HG03460 (cell line): ENCODE measurements at regions not wholly inside any gene's neighbourhood (a gene's known extent, or its start where the extent isn't known, plus 50 kb on each side); places are given as distances from the start of the nearest gene placed in this dataset.

Experiments used
- ATAC-seq: cut with Tn5 transposase; IDR thresholded peaks from one replicate; pipeline ENCODE4 v1.9.1; 2021; ENCODE audit not compliant: unreplicated experiment

DNA sequence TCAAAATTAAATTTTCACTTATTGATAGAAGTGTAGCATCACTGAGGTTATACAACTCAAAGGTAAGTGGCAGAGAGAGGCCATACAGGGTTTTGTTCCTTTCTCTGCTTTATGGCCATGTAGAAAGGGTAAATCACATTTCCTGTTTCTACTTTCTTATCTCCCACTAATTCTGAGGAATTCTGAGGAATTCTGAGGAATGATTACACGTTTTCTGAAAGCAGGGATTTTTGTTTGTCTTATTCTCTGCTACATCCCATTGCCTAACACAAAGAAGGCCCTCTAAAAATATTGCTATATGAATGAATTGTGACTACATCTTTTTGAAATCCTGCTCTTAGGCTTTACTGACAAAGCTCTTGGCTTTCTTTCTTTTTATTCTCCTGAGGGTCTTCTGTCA, 516.9 kb upstream of the ZNF608 start:
- no peak for ATAC-seq

DNA sequence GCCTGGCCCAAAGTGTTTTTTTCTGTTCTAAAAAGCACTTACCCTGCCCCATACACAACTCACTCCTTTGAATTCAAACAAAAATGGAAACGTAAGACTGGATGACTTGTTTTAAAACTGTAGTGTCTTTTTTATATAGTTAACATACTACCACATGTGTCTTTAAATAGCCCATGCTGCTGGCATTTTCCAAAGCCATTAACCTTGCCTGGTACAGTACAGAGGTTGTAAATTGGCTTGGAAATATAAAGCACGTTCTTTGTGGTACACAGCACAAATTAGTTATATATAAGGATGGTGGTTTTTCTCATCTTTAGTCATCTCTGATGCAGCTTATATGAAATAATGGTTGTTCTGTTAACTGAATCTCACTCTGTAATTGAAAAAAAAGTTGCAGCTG, 519.7 kb upstream of the ZNF608 start:
- no peak for ATAC-seq

DNA sequence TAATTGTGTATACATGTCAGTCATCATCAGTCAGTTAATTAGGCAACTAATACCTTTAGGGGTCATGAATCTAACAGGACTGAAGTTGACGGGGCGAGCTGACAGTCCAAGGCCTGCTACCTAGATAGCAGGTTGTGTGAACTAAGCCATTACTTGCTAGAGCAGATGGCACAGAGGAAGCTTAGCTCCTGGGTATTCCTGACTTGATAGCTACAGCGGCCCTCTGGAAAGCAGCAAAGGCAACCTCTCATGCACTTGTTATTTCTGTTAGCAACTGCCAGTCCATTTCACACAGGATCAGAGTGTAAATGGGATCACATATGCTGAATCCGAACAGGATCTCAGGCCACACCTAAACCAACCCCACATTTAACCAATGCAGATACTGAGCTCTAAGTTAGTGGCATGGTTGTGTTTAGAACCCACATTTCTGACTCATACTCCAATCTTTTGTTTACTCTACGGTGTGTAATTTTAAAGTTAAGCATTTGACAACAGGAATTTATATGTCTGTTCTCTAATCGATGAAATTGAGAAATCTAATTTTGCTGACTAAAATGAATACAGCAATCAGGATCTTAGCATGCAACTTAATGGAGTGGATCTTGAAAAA, 521.3 kb upstream of the ZNF608 start:
- no peak for ATAC-seq

DNA sequence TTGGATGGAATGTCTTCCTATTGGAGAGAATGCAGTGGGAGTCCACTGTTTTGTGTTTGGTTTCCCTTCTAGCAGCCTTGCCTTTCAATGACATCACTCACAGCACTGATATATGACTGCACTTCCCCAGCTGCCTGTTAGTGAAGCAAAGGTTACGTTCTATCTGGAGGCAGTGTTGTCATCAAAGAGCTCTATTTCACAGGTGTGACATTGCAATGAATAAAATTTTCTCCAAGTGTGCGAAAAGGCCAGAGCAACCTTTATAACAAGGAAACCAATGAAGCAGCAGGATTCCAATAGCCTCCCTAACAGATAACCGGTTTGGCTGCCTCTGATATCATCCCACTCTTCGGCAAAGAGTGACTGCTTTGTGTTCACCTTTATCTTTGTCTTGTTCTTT, 523.5 kb upstream of the ZNF608 start:
- ATAC-seq = no peak

DNA sequence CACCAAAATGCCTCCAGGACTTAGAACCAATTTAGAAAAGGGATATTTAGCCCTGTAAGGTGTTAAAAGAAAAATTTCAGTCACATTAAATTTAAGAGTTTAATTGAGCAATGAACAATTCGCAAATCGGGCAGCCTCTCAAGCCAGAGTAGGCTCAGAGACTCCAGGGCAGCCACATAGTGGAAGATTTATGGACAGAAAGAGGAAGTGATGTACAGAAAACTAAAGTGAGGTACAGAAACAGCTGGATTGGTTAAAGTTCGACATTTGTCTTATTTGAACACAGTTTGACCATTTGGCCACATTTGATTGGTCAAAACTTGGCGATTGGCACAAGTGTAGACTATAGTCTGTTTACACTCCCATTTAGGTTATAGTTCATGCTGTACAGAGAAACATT, 525.9 kb upstream of the ZNF608 start:
- ATAC-seq = no peak

DNA sequence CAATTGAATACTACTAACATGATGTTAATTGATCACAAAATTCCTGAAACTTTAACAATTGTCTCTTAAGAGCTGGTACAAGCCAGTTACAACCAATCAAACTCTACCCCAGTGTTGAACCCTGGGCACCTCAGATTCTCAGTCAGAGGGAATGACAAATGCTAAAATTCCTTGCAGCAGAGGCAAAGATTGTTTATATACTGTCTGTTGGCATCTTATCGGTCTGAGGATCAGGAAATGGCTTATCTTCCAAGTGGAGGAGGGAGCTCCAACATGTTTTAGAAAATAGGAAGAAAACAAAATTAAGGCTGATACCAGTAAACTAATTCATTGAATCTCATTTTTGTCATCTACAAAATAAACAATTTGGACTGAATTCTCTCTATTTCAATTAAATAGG, 527.8 kb upstream of the ZNF608 start:
- no peak for ATAC-seq

DNA sequence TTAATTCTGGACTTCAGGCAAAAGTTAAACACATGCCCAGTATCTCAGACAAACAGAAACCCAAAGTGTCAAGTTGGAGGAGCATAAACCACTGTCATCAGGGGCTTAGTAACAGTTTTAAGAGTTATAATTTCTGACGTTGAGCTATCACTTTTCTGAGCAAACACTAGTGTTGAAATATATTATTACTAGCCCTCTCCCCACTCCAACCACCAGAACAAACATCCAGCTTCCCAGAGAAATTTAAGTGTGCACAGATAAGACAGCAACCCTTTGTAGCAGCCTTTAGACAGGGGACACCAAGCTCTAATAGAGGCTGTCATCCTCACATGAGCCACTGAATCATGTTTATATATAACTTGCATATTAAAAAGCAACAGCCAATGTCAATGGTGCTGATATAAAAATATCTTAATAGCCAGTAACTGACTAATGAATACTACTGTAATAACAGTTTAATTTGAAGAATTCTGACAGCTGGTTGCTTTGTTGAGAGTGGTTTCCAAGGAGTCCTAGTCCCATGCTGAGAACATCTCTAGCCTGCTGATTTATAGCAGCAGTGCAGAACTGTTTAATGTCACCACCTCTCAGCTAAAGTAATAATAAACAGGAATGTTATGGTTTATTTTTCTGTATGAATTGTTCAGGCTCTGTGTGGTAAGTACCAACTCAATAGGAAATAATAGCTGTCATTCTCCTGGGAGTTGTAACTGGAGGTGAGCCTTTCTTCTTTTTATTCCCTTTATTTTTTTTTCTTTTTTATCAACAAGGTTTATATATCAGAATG, 528.7 kb upstream of the ZNF608 start:
- ATAC-seq = no peak

DNA sequence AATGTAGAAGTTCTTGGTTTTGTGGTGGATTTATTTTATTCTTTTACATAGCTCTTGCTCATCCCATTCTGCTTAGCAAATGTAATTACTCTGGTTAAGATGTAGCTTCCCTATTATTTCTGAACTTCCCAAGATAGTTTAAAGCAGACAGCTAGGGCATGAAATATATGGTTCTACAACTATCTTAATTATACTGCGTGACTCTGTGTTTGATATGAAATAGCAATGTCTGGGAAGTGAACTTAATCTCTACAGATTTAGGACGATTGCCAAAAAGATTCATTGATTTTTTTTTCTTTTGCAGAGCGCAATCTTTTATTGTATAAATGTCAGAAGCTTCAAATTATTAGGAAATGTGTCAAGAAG, 529.3 kb upstream of the ZNF608 start:
- no peak for ATAC-seq

DNA sequence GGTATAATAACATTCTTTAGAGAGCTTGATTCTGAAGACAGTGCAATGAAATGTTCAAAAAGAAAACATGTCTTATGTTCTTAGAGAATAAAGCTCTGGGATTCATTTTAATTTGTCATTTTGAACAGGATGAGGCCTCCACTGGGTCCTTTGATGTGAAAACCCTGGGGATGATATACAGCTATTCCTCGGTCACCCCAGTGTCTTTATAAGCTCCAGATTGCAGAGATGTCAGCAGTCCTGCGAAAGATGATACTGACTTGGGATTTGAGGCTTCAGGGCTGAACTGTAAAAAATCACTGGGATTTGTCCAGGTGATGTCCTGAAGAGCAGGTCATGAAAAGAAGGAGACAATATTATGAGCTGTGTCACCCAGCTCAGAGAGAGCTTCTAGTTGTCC, 529.7 kb upstream of the ZNF608 start:
- ATAC-seq = no peak

DNA sequence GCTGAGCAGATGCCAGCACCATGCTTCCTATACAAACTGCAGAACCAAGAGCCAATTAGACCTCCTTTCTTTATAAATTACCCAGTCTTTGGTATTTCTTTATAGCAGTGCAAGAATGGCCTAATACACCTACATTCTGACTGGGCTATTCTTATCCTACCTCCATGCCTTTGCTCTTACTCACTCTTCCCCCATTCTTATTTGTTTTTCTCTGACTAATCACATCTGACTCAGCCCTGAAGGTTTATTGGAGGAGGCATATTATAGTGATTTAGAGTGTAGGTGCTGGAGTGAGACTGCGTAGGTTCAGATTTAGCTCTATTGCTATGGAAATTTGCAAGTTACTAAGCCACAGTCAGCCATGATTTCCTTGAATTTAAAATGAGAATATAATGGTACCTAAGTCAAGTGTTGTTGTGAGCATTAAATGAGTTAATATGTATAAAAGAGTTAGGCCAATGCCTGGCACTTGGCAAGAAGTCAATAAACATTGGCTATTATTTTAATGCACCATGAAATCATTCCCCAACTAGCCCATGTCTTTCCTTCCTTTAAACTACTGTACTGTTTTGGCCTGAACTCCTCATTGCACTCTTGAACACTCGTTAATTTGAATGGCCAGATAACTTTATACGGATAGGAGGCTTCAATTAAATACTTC, 531.2 kb upstream of the ZNF608 start:
- ATAC-seq = no peak

DNA sequence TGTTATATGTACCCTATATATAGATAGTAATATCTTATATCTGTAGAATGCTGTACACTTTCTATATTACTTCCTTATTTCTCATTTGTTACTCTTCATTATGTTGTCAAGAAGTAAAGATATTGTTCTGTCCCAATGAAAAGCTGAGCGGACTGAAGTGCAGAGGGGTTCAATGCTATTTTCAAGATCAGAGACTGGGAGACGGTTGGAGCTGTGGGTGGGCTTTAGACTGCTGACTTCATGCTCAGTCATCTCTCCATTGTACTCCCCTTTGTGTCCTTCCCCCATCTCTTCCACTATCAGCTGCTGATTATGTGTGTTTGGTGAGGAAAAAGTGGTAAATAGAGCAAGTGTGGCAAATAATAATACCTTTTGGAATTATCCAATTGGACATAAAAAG, 532.3 kb upstream of the ZNF608 start:
- no peak for ATAC-seq

DNA sequence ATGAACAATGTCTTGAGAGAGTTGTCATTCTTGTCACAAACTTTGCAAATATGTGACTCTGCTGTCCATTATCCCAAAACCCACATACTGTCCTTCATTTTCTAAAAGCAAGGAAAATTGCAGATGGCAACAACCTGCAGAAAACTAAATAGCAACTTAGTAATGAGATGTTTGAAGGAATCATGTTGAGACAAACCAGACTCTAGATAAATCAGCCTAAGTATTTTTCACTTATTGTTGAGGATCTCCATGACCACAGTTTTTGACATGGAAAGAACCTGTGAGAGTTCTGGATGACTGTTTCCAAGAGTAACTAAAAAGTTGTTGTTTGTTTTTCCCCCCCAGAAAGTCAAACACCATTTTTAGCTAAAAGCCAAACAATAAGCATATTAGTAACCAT, 535.2 kb upstream of the ZNF608 start:
- ATAC-seq = no peak

DNA sequence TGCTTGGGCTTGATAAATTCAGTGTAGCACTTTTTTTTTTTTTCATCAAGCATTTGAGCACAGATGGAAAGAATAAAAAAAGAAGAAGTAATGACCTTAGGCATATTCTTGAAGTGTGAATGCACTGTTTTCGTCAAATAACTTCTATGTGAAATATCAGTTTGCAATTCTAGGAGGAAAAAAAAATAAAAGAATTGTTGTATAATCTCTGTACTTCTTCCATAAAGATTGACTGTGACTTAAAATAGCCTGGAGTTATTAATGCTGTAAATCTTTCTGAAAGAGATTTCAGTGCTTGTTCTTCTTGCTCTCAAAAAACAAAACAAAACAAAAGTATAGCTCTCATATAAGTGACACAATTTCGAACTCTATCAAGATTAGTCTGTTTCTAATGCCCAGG, 536.9 kb upstream of the ZNF608 start:
- ATAC-seq = no peak

DNA sequence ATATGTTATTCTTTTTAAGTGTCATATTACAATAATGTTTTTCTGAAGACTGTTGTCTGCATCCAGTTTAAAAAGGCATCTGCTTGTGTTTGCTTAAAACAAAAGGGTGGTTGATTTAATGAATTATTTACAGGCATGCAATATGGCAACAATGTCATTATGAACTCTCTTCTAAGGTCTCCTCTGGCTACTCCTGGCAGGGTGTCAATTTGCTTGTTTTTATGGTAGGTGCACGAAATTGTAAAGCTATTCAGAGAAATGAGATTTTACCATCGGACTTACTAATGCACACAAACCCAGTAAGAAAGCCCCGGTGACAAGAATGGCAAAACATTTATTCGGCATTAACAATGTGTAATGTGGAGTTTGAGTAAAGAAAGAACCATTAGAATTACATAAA, 539.8 kb upstream of the ZNF608 start:
- ATAC-seq = no peak

DNA sequence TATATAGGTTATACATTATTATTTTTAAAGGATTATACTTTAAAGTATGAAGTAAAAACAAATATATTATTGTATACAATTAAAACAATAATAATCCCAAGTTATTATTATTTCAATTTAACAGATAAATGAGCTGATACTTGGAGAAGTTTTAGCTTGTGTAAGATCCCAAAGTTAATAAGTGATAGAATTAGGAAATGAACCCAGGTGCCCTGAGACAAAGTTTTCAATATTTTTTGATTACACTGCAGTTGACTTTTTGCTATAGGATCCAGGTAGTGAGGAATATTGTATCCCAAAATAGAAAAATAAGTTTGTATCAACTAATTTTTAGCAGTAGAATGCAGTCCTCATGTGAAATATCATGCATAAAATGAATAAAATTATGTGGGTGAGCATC, 543.2 kb upstream of the ZNF608 start:
- no peak for ATAC-seq

DNA sequence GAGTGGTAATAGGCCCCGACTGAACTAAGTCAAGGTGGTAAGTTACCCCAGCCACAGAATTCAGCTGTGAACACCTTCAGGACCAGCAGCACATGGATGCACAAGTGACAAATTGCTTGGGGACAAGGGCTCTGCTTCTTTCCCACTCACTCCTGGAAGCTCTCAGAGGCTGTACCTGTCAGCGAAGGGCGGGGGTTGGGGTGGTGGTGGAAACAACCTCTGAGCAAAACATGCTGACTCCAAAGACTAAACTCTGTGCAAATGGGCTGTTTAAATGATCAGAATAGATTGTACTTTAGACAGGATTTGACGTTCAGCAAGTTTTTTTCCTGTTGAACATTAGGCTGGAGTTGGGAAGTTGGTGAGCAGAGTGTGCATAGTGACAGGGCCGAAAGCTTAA, 544.5 kb upstream of the ZNF608 start:
- no peak for ATAC-seq

DNA sequence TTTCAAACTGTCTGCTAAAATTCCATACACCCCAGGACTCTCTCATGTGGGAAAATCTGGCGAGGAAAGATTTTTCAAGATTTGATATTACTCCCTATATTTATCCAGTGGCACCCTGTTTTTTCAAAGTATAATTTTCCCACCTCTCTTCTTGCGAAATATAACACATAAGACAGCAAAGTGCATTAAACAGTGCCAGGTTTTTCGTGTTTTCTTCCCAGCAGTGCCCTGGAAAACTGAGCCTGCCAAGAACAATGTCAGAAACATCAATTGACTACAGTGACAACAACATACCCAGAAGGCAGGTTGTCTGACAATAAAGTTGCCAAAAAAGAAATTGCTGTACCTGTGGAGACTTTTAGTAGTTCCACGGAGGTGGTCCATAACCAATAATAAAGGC, 545.0 kb upstream of the ZNF608 start:
- ATAC-seq = no peak

DNA sequence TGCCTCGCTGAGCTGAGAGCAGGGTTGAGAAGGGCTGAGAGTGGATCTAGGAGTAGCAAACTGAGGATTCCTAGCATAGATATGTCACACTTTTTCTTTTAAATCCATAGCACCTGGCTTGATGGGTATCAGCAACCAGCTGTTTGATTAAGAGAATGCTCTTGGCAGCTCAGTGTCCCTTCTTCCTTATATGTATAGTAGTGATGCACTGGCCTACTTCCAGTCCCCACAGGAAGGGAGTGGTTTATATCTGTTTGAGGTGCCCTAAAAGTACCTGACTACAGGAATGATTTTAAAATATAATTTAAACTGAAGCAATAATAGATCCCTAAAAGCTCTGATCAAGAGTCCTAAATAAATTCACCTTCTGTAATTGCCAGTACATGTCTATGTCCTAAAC, 546.8 kb upstream of the ZNF608 start:
- ATAC-seq = no peak

DNA sequence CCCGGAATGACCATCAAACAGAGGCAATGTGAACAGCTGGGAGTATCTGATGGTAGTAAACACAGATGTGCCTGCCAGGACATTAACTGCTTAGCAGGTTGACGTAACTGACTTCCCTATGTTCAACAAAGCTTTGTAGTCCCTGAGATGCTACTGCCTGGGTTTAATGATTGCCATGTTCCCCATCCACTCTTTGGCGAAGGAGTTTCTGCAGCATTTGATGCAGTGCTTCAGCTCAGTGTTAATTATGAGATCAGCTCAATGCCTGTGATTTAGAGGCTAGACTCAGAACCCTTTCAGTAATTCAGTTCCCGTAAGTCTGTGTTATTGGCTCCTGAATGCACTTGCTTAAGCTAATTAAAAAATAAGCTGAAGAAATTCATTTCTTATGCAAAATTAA, 547.3 kb upstream of the ZNF608 start:
- ATAC-seq = no peak

DNA sequence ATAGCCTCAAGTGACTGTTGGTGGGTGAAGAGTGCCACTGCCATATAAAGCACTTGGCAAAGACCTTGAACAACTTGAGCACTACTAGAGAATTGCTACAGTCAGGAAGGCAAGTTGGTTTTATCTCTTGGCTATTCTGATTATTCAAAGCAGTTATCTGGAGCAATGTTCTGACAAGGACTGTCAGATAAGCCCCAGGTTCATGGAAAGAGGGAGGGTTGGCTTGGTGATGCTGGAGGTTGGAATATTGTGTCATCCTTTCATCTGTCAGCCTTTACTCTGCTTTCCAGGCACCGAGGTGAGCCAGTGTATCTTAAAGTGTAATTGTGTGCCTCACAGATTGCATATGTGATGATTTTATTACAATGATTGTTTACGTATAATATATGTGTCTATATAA, 548.4 kb upstream of the ZNF608 start:
- ATAC-seq = no peak

DNA sequence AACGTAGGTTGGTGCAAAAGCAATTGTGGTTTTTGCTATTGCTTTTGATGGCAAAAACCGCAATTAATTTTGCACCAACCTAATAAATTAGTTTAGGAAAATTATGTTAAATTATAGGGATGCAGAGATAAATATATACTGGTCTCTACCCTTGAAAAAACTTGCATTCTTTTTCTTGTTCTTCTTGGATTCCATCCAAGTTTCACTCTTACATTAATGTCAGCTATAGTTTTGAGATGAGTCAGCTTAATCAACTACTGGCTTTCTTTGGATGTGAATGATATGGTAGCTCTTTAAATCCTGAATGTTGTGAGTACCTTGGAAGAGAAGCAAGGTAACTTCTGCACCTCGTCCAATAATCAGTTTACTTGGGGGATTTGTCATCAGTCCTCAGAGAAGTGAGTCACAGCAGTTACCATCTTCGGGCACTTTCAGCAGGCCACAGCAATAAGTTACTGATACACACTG, 549.0 kb upstream of the ZNF608 start:
- no peak for ATAC-seq

DNA sequence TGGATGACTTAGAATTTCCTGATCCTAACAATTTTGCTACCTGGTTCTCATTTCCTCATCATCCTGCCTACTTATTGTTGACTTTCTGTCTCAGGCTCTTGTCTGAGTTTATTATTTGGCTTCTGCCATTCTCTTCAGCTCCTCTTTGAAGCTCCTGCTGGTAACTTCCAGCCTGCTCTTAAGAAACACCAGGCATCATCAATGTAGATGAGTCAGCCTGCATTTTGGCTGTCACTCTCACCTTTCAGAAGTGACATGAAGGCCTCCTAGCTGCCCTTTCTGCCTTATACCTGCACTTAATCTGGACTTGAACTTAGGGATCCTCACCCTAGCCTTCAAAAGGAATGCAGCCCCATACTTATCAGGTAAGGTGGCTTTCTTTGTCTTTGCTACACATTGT, 551.8 kb upstream of the ZNF608 start:
- no peak for ATAC-seq
